ENCODE measurements at regions not wholly inside any gene's neighbourhood (a gene's known extent, or its start where the extent isn't known, plus 50 kb on each side); places are given as distances from the start of the nearest gene placed in this dataset.

DNA sequence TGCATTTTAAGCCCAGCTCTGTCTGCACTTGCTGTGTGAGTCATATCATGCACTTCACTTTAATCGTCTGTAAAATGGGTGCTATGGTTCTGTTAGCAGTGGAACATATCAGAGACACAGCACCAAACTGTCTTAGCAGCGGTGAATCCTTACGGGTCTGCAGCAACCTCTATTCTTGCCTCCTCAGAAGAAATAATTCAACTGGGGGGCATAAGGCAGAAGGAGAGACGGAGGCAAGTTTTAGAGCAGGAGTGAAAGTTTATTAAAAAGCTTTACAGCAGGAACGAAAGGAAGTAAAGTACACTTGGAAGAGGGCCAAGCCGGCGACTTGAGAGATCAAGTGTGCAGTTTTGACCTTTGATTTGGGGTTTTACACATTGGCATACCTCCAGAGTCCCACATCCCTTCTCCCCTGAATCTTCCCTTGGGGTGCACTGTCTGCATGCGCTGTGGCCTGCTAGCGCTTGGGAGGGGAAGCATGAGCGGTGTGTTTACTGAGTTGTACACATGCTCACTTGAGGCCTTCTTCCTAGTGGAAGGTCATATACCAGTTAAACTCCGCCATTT, 109.8 kb downstream of the DDX1 start (continued):
- TF ChIP-seq, protein P1, sequence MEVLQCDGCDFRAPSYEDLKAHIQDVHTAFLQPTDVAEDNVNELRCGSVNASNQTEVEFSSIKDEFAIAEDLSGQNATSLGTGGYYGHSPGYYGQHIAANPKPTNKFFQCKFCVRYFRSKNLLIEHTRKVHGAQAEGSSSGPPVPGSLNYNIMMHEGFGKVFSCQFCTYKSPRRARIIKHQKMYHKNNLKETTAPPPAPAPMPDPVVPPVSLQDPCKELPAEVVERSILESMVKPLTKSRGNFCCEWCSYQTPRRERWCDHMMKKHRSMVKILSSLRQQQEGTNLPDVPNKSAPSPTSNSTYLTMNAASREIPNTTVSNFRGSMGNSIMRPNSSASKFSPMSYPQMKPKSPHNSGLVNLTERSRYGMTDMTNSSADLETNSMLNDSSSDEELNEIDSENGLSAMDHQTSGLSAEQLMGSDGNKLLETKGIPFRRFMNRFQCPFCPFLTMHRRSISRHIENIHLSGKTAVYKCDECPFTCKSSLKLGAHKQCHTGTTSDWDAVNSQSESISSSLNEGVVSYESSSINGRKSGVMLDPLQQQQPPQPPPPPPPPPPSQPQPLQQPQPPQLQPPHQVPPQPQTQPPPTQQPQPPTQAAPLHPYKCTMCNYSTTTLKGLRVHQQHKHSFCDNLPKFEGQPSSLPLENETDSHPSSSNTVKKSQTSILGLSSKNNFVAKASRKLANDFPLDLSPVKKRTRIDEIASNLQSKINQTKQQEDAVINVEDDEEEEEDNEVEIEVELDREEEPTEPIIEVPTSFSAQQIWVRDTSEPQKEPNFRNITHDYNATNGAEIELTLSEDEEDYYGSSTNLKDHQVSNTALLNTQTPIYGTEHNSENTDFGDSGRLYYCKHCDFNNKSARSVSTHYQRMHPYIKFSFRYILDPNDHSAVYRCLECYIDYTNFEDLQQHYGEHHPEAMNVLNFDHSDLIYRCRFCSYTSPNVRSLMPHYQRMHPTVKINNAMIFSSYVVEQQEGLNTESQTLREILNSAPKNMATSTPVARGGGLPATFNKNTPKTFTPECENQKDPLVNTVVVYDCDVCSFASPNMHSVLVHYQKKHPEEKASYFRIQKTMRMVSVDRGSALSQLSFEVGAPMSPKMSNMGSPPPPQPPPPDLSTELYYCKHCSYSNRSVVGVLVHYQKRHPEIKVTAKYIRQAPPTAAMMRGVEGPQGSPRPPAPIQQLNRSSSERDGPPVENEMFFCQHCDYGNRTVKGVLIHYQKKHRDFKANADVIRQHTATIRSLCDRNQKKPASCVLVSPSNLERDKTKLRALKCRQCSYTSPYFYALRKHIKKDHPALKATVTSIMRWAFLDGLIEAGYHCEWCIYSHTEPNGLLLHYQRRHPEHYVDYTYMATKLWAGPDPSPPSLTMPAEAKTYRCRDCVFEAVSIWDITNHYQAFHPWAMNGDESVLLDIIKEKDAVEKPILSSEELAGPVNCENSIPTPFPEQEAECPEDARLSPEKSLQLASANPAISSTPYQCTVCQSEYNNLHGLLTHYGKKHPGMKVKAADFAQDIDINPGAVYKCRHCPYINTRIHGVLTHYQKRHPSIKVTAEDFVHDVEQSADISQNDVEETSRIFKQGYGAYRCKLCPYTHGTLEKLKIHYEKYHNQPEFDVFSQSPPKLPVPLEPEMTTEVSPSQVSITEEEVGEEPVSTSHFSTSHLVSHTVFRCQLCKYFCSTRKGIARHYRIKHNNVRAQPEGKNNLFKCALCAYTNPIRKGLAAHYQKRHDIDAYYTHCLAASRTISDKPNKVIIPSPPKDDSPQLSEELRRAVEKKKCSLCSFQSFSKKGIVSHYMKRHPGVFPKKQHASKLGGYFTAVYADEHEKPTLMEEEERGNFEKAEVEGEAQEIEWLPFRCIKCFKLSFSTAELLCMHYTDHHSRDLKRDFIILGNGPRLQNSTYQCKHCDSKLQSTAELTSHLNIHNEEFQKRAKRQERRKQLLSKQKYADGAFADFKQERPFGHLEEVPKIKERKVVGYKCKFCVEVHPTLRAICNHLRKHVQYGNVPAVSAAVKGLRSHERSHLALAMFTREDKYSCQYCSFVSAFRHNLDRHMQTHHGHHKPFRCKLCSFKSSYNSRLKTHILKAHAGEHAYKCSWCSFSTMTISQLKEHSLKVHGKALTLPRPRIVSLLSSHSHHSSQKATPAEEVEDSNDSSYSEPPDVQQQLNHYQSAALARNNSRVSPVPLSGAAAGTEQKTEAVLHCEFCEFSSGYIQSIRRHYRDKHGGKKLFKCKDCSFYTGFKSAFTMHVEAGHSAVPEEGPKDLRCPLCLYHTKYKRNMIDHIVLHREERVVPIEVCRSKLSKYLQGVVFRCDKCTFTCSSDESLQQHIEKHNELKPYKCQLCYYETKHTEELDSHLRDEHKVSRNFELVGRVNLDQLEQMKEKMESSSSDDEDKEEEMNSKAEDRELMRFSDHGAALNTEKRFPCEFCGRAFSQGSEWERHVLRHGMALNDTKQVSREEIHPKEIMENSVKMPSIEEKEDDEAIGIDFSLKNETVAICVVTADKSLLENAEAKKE (CRISPR knock-in tag; IDR thresholded peaks at IDR 0.05), result no peak

DNA sequence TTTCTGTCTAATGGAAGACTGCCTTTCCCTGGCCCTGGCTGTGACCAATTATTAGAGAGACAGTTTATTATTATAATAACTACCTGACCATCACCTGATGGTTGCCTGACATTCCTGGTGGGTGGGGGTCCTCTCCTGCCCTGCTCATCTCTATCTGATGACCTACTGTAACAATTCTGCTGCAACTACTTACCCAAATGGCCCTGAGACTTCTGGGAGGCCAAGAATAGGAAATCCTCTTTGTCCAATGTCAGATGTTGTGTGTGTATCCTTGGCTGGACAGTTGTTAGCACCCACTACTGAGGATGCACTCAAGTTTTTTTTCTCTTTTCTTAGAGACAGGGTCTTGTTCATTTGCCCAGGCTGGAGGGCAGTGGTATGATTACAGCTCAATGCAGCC, 110.3 kb downstream of the DDX1 start:
- Mint-ChIP-seq H3K27ac (no peak overlapping the region), H3K36me3 (ENCODE audit: low read depth) (no peaks in the 10 kb centered on the region), H3K27me3 (ENCODE audit: insufficient read depth, low read depth, poor library complexity) (peaks cover 2% of the 10 kb centered on the region)

DNA sequence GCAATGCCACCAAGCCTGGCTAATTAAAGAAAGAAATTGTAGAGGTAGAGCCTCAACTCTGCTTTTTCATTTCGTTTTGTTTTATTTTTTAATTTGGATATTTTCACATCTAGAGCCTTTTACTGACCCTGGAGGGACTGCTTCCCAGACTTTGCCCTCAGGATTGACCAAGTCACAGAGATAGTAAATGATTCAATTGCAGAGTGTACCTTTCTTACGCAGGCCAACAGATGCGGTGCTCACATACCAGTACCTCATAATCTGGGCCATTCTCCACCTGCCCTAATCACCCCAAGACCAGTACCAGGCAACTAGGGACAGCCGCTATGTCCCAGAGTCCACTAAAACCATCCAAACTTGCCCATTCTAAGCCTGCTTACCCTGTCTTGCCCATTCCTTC, 110.8 kb downstream of the DDX1 start:
- no peaks in the 10 kb centered on the region for H4K20me1 ChIP-seq (replicated peaks; ENCODE audit: insufficient read depth)
- no peaks in the 10 kb centered on the region for H3K79me2 ChIP-seq (replicated peaks; ENCODE audit: insufficient read depth)
- no peaks in the 10 kb centered on the region for H3K36me3 ChIP-seq (ENCODE audit: insufficient read depth)
- H3K4me2 ChIP-seq, result no peak overlapping the region
- H3K4me1 ChIP-seq (ENCODE audit: insufficient read depth), result no peaks in the 10 kb centered on the region; the same call in 1 of the 2 replicates
- H3K4me3 ChIP-seq, result no peak overlapping the region
- no peak overlapping the region for H3K4me3 Mint-ChIP-seq
- ATAC-seq (no peak), DNase-seq (ENCODE audit: low spot score) (no peak)
- H3K9me2 ChIP-seq (ENCODE audit: insufficient read depth), result 0 out of 2 replicates have a peak, but pooled peaks cover 10% of the 10 kb centered on the region
- no peak overlapping the region for H3K27ac ChIP-seq (ENCODE audit: low read depth)
- peaks cover 4% of the 10 kb centered on the region; the same call in 1 of the 3 replicates for H3K4me1 Mint-ChIP-seq
- no peak overlapping the region for H2AFZ ChIP-seq
- no peak overlapping the region for H3K27ac Mint-ChIP-seq
- TF ChIP-seq CREB1 (CRISPR knock-in tag; IDR thresholded peaks at IDR 0.05; ENCODE audit: low read depth) (no peak), NANOG (IDR thresholded peaks at IDR 0.05; ENCODE audit: borderline replicate concordance) (no peak)
- H3F3A ChIP-seq (replicated peaks; ENCODE audit: low read depth), result no peaks in the 10 kb centered on the region
- no peaks in the 10 kb centered on the region for H3K36me3 Mint-ChIP-seq (ENCODE audit: low read depth)
- H3K9me3 Mint-ChIP-seq, result no peaks in the 10 kb centered on the region; the same call in 2 of the 3 replicates
- H3K27me3 Mint-ChIP-seq (ENCODE audit: insufficient read depth, low read depth, poor library complexity), result peaks cover 2% of the 10 kb centered on the region
- no peaks in the 10 kb centered on the region for H3K27me3 ChIP-seq (ENCODE audit: insufficient read depth)

More for the DNA sequence above, 110.3 kb downstream of the DDX1 start:
- Histone ChIP-seq H4K20me1 (replicated peaks; ENCODE audit: insufficient read depth) (no peaks in the 10 kb centered on the region), H3K9me2 (ENCODE audit: insufficient read depth) (0 out of 2 replicates have a peak, but pooled peaks cover 10% of the 10 kb centered on the region), H2AFZ (no peak overlapping the region), H3K27me3 (ENCODE audit: insufficient read depth) (no peaks in the 10 kb centered on the region), H3K36me3 (ENCODE audit: insufficient read depth) (no peaks in the 10 kb centered on the region), H3F3A (replicated peaks; ENCODE audit: low read depth) (no peaks in the 10 kb centered on the region), H3K79me2 (replicated peaks; ENCODE audit: insufficient read depth) (no peaks in the 10 kb centered on the region), H3K27ac (ENCODE audit: low read depth) (no peak overlapping the region), H3K4me1 (ENCODE audit: insufficient read depth) (no peaks in the 10 kb centered on the region; the same call in 1 of the 2 replicates), H3K4me3 (no peak overlapping the region), H3K4me2 (no peak overlapping the region)
- no peak for TF ChIP-seq JUNB (IDR thresholded peaks at IDR 0.05; ENCODE audit: unreplicated experiment)
- no peaks in the 10 kb centered on the region; the same call in 2 of the 3 replicates for H3K9me3 Mint-ChIP-seq
- H3K4me1 Mint-ChIP-seq, result peaks cover 4% of the 10 kb centered on the region; the same call in 1 of the 3 replicates
- no peak for DNase-seq (ENCODE audit: low spot score)
- no peak overlapping the region for H3K4me3 Mint-ChIP-seq
- no peak for ATAC-seq

All from GM23338 (cell line).